ENCODE measurements at regions not wholly inside any gene's neighbourhood (a gene's known extent, or its start where the extent isn't known, plus 50 kb on each side); places are given as distances from the start of the nearest gene placed in this dataset.

GRCh38 chr16:85332175-85332574, 219.9 kb upstream of the CIBAR2 start:
- in situ Hi-C loops (cut with HindIII; ENCODE audit: low sequenced_read_pairs): no loop called here
- H3K4me3 ChIP-seq (ENCODE audit: low read depth, low read length): no peak overlapping the region
- no peak for DNase-seq (ENCODE audit: low read depth, low spot score)
- no peak for TF ChIP-seq CTCF (IDR thresholded peaks at IDR 0.05; ENCODE audit: low read depth, low read length)

GRCh38 chr16:85333337-85333736, 221.1 kb upstream of the CIBAR2 start:
- no peak overlapping the region for H3K4me3 ChIP-seq (ENCODE audit: low read depth, low read length)
- no peak for DNase-seq (ENCODE audit: low read depth, low spot score)
- no peak for TF ChIP-seq CTCF (IDR thresholded peaks at IDR 0.05; ENCODE audit: low read depth, low read length)
- in situ Hi-C loops (cut with HindIII; ENCODE audit: low sequenced_read_pairs): no loop called here

DNA sequence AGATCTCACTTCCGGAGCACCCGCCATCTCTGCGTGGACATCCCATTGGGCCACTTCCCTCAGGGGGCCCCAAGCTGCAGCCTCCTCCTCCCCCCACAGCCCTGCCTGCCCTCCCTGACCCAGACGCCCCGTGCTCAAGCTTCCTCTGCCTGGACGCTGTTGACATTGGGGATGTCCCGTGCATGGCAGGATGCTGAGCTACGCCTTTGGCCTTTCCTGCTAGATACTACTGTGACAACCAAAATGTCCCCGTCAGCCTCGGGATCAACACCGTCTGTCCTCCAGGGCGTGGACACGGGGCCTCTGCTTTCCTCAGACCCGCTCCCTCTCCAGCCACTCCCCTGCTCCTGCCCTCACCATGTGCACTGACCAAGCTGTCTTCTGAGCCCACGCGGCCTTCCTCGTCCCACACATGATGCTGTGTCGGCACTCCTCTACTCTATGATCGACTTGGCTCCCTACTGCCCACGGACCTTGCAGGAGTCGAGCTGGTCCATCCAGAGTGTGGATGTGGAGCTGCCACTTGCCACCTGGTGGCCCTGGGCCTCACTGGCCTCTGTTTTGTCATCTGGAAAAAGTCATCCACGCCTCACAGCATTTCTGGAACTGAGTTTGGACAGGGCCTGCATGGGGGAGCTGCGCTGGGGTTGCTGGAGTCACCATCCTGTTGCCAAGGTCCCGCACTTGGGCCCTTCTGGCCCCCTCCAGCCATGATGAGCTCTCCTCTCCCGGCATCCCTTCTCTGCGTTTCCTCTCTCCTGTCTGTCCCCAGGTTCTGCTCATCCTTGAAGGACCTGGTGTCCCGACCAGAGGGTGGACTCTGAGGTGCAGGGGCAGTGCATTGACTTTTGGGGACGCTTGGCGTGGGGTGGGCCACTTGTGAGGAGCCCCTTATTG, 221.7 kb upstream of the CIBAR2 start:
- TF ChIP-seq CTCF (IDR thresholded peaks at IDR 0.05; ENCODE audit: low read depth, low read length): no peak
- in situ Hi-C loops (cut with HindIII; ENCODE audit: low sequenced_read_pairs): no loop called here
- no peak for DNase-seq (ENCODE audit: low read depth, low spot score)
- H3K4me3 ChIP-seq (ENCODE audit: low read depth, low read length): no peak overlapping the region

DNA sequence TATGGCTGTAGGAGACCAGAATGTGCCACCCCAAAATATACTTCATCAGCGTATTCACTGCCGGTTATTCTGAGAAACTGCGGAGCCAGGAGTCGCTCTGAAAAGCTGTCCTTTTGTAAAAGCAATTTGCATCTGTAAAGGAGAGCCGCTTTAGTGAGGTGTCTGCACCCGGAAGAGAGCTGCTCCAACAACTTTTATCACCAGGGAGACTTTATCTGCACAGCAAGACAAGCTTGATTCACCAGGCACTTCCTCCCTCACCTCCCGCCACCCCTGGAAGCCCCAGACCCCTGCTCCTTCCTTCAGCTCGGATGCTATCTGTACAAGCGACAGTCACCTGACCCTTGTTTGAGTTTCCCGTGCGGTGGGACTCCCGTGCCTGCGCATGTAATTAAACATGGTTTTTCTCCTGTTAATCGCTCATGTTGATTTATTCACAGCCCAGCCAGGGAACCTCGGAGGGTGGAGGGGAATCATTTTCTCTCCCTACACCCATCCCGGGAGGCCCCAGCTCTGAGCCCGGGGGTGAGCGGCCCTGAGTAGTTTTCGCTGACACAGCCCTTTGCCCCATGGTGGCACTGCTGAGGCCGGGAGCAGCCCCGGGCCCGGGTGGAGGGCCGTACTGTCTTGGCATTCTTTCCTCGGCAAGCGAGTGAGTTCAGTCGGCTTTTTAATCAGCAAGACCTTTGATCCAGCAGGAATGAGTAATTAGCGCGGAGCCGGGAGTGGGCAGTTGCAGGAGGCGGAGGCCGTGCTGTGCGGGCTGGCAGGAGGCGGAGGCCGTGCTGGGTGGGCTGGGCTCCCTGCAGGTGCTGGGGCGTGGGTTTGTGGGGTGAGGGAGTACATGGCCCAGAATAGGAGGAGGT, 222.7 kb upstream of the CIBAR2 start:
- TF ChIP-seq CTCF (IDR thresholded peaks at IDR 0.05; ENCODE audit: low read depth, low read length): peak; percentile 2
- in situ Hi-C loops (cut with HindIII; ENCODE audit: low sequenced_read_pairs): no loop called here
- no peak for DNase-seq (ENCODE audit: low read depth, low spot score)
- H3K4me3 ChIP-seq (ENCODE audit: low read depth, low read length): no peak overlapping the region

DNA sequence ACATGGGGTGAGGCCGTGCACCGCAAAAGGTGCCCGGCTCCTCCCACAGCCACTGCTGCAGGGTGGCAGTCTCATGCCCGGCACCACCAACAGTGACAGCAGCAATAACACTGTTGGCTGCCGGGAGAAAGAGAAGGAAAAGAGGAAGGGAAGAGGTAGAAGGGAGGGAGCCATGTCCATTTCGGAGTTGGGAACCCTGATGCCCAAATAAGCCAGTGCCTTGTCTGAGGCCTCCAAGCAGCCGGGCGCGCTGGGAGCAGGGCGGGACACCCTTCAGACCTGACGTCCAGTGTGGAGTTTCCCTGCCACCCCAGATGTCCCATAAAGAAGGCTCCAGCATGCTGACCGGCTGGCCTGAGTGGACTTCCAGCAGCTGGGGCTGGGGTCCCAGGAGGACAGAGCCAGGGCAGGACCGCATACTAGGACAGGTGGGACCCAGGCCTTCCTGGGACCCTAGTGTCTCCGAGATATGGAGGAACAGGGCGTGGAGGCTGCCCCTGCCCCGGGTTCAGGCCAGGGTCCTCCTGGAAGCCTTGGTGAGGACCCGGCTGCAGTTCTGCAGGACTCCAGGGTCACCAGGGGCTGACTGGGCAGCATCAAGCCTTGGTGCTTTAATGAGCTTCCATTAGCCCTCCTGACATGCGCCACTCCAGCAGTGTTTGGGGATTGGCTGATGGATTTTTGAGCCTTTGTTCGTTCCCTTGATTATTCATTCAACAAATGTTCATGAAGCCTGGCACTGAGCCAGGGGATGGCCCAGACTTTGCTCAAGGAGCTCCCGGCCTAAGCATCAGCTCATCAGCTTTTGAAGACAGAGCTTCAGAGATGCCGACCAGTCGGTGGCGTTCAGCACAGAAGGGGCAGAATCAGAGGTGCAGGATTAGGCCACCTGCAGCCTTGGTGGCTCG, 223.6 kb upstream of the CIBAR2 start:
- DNase-seq (ENCODE audit: low read depth, low spot score): peak; percentile 27
- TF ChIP-seq CTCF (IDR thresholded peaks at IDR 0.05; ENCODE audit: low read depth, low read length): no peak

More for the DNA sequence above, 223.6 kb upstream of the CIBAR2 start:
- in situ Hi-C loops (cut with HindIII; ENCODE audit: low sequenced_read_pairs): no loop called here
- H3K4me3 ChIP-seq (ENCODE audit: low read depth, low read length): no peak overlapping the region

Measured in astrocyte of the spinal cord (primary cell).